Trophoblast cell (in vitro differentiated cells and primary cell): ENCODE measurements at regions not wholly inside any gene's neighbourhood (a gene's known extent, or its start where the extent isn't known, plus 50 kb on each side); places are given as distances from the start of the nearest gene placed in this dataset.

ENCODE experiments used
- DNase-seq, 2 donors: peaks; one replicate each; pipeline ENCODE4 v3.0.0-alpha.2; 2016
- H2AFZ ChIP-seq: 2 replicates; pipeline ENCODE4 v1.6.1; 2013; ENCODE audit warnings: low read length, moderate library complexity, mild to moderate bottlenecking; ENCODE audit not compliant: insufficient read depth, poor library complexity
- H2AK5ac ChIP-seq: 2 replicates; pipeline ENCODE4 v1.6.1; 2013; ENCODE audit warnings: mild to moderate bottlenecking, low read length
- H2BK120ac ChIP-seq: 2 replicates; pipeline ENCODE4 v1.6.1; 2013; ENCODE audit warnings: low read length, mild to moderate bottlenecking, moderate library complexity; ENCODE audit not compliant: insufficient read depth, poor library complexity
- H2BK12ac ChIP-seq: 2 replicates; pipeline ENCODE4 v1.6.1; 2013; ENCODE audit warnings: mild to moderate bottlenecking, low read length, moderate library complexity
- H2BK5ac ChIP-seq: 2 replicates; pipeline ENCODE4 v1.6.1; 2013; ENCODE audit warnings: low read length, low read depth, moderate library complexity, mild to moderate bottlenecking; ENCODE audit not compliant: poor library complexity
- H3K14ac ChIP-seq: 2 replicates; pipeline ENCODE4 v1.6.1; 2013; ENCODE audit warnings: mild to moderate bottlenecking, low read length
- H3K18ac ChIP-seq: 2 replicates; pipeline ENCODE4 v1.6.1; 2013; ENCODE audit warnings: mild to moderate bottlenecking, low read length
- H3K23ac ChIP-seq: 2 replicates; pipeline ENCODE4 v1.6.1; 2013; ENCODE audit warnings: low read length
- H3K27ac ChIP-seq: 2 replicates; pipeline ENCODE4 v1.5.1; 2013; ENCODE audit warnings: low read depth, mild to moderate bottlenecking, inconsistent platforms, low read length, moderate library complexity
- H3K27me3 ChIP-seq: 2 replicates; pipeline ENCODE4 v1.6.1; 2013; ENCODE audit warnings: inconsistent platforms, mild to moderate bottlenecking, low read length, moderate library complexity; ENCODE audit not compliant: insufficient read depth
- H3K36me3 ChIP-seq, 2 experiments: 1 replicate in 1 of 2; 2 replicates in 1 of 2; pipeline ENCODE4 v1.6.1; 2013; ENCODE audit warnings: low read length in 2 of 2, mild to moderate bottlenecking in 2 of 2, moderate library complexity in 1 of 2; ENCODE audit not compliant: insufficient read depth in 2 of 2, control insufficient read depth in 1 of 2
- H3K4ac ChIP-seq: 2 replicates; pipeline ENCODE4 v1.6.1; 2013; ENCODE audit warnings: low read depth, mild to moderate bottlenecking, low read length, moderate library complexity
- H3K4me1 ChIP-seq, 2 experiments: 1 replicate in 1 of 2; 2 replicates in 1 of 2; pipeline ENCODE4 v1.6.1; 2013; ENCODE audit warnings: low read length in 2 of 2, mild to moderate bottlenecking in 2 of 2, moderate library complexity in 1 of 2; ENCODE audit not compliant: insufficient read depth in 2 of 2, control insufficient read depth in 1 of 2
- H3K4me2 ChIP-seq: 2 replicates; pipeline ENCODE4 v1.6.1; 2013; ENCODE audit warnings: inconsistent platforms, mild to moderate bottlenecking, low read length, moderate library complexity
- H3K4me3 ChIP-seq: 2 replicates; pipeline ENCODE4 v1.5.1; 2013; ENCODE audit warnings: mild to moderate bottlenecking, low read depth, low read length, inconsistent platforms
- H3K79me1 ChIP-seq: one replicate; pipeline ENCODE4 v1.6.1; 2013; ENCODE audit warnings: low read length
- H3K79me2 ChIP-seq: 2 replicates; pipeline ENCODE4 v1.6.1; 2013; ENCODE audit warnings: low read length, mild to moderate bottlenecking; ENCODE audit not compliant: control insufficient read depth, insufficient read depth, poor library complexity
- H3K9ac ChIP-seq: 2 replicates; pipeline ENCODE4 v1.6.1; 2013; ENCODE audit warnings: mild to moderate bottlenecking, low read length
- H3K9me3 ChIP-seq: 2 replicates; pipeline ENCODE4 v1.6.1; 2013; ENCODE audit warnings: low read depth, mild to moderate bottlenecking, control low read depth, inconsistent platforms, low read length; ENCODE audit not compliant: insufficient read depth
- H4K12ac ChIP-seq: 2 replicates; pipeline ENCODE4 v1.6.1; 2013; ENCODE audit warnings: low read depth, mild to moderate bottlenecking, low read length, moderate library complexity
- H4K8ac ChIP-seq: 2 replicates; pipeline ENCODE4 v1.6.1; 2013; ENCODE audit warnings: low read depth, mild to moderate bottlenecking, low read length, moderate library complexity
- H4K91ac ChIP-seq: one replicate; pipeline ENCODE4 v1.6.1; 2013; ENCODE audit warnings: low read depth, mild to moderate bottlenecking, low read length, moderate library complexity
- WGBS: extraction: QIAGEN DNeasy Blood & Tissue Kit; methylation state at CpG from one replicate; pipeline ENCODE4 v1.1.7; 2013; ENCODE audit warnings: missing lambda C conversion rate; ENCODE audit not compliant: insufficient read length, insufficient coverage; ENCODE audit errors: extremely low coverage; 5-methylcytosine and 5-hydroxymethylcytosine counted together

DNA sequence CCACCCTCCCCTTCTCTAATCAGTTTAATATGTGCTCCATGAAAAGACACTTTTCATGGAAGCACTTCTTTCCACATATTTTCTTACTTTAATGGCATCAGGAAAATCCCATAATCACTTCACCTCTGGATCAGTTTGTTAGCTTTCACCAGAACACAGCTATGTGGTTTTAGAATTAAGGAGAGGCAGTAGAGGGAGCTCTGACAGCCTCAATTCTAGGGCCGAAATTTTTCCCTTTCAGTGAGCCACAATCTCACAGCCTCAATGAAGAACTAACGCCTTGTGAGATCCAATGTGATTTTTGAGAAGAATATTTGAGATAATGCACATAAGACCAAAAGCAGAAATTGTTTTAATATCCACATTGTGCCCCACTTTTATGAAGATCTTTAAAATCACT, 1494.0 kb upstream of the CDH8 start:
- DNase-seq = no peak
- Histone ChIP-seq H2AK5ac (no peak overlapping the region), H3K9ac (no peak overlapping the region), H2BK120ac (no peak overlapping the region), H3K18ac (no peak overlapping the region), H3K23ac (no peak overlapping the region), H4K12ac (no peak overlapping the region), H3K27ac (no peak overlapping the region), H3K4me1 (no peaks in the 10 kb centered on the region), H3K9me3 (no peaks in the 10 kb centered on the region), H4K91ac (no peak overlapping the region), H3K79me1 (no peaks in the 10 kb centered on the region), H3K27me3 (no peaks in the 10 kb centered on the region), H2BK5ac (no peak overlapping the region), H3K4ac (no peak overlapping the region), H2AFZ (no peak overlapping the region), H3K4me2 (no peak overlapping the region), H3K4me3 (no peak overlapping the region), H2BK12ac (no peak overlapping the region), H3K79me2 (no peaks in the 10 kb centered on the region), H3K14ac (no peak overlapping the region), H4K8ac (no peak overlapping the region), H3K36me3 (no peaks in the 10 kb centered on the region)
- no CpG with 5 or more reads among the region's 2 CpGs for WGBS

DNA sequence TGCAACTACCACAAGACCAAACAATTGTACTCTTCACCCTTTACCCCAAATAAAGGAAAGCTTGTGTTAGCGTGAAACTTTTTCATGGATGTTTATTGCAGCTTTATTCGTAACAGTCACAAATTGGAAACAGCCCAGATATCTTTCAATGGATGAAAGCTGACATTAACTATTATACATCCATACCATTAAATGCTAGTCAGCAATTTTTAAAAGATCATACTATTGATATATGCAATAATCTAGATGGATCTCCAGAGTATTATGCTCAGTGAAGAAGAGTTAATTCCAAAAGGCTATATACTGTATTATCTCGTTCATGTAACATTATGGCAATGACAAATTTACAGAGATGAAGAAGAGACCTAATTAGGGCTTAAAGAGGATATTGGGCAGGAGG, 1491.2 kb upstream of the CDH8 start:
- no peak overlapping the region for H3K23ac ChIP-seq
- H3K79me2 ChIP-seq = no peaks in the 10 kb centered on the region
- no peak overlapping the region for H4K12ac ChIP-seq
- no peaks in the 10 kb centered on the region for H3K27me3 ChIP-seq
- no peak for DNase-seq
- H3K4me3 ChIP-seq = no peak overlapping the region
- no peak overlapping the region for H4K91ac ChIP-seq
- no CpG with 5 or more reads among the region's 3 CpGs for WGBS
- no peak overlapping the region for H3K9ac ChIP-seq
- no peaks in the 10 kb centered on the region for H3K9me3 ChIP-seq
- no peak overlapping the region for H2AFZ ChIP-seq
- H2AK5ac ChIP-seq = no peak overlapping the region
- H2BK5ac ChIP-seq = no peak overlapping the region
- no peak overlapping the region for H3K27ac ChIP-seq
- no peaks in the 10 kb centered on the region for H3K79me1 ChIP-seq
- no peak overlapping the region for H3K14ac ChIP-seq
- H3K18ac ChIP-seq = no peak overlapping the region
- H2BK120ac ChIP-seq = no peak overlapping the region
- no peak overlapping the region for H2BK12ac ChIP-seq
- no peak overlapping the region for H3K4me2 ChIP-seq
- no peak overlapping the region for H4K8ac ChIP-seq
- H3K36me3 ChIP-seq = no peaks in the 10 kb centered on the region
- H3K4me1 ChIP-seq = no peaks in the 10 kb centered on the region
- no peak overlapping the region for H3K4ac ChIP-seq

DNA sequence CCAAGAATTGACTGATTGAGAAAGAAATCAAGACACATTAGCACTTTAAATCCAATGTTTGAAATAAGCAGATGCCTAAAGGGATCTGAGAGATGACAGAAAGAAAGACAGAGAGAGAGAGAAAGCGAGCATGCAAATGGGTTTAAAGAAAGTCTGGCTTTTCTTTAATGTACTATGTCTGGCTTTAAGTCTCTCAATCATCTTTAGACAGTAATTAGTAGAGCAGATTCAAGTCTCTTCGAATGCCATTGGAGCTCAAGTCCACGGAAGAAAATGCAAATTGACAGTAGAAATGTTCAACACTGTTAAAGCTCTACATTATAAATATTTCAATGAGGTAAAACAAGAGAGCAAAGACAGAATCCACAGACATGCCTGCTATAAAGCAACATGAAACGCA, 1480.2 kb upstream of the CDH8 start:
- H3K36me3 ChIP-seq = no peaks in the 10 kb centered on the region
- H3K18ac ChIP-seq = no peak overlapping the region
- H3K9me3 ChIP-seq = no peaks in the 10 kb centered on the region
- no peak overlapping the region for H2BK120ac ChIP-seq
- no peak overlapping the region for H3K4me2 ChIP-seq
- H2BK5ac ChIP-seq = no peak overlapping the region
- no peaks in the 10 kb centered on the region for H3K79me1 ChIP-seq
- no peaks in the 10 kb centered on the region for H3K27me3 ChIP-seq
- no peak overlapping the region for H3K27ac ChIP-seq
- H2AK5ac ChIP-seq = no peak overlapping the region
- H2AFZ ChIP-seq = no peak overlapping the region
- H3K4me3 ChIP-seq = no peak overlapping the region
- no peak overlapping the region for H4K91ac ChIP-seq
- no peak overlapping the region for H2BK12ac ChIP-seq
- no peaks in the 10 kb centered on the region for H3K79me2 ChIP-seq
- H4K8ac ChIP-seq = no peak overlapping the region
- no peaks in the 10 kb centered on the region for H3K4me1 ChIP-seq
- H3K4ac ChIP-seq = no peak overlapping the region
- H4K12ac ChIP-seq = no peak overlapping the region
- no peak overlapping the region for H3K23ac ChIP-seq
- DNase-seq = no peak
- no CpG with 5 or more reads among the region's 4 CpGs for WGBS
- no peak overlapping the region for H3K9ac ChIP-seq
- no peak overlapping the region for H3K14ac ChIP-seq

GRCh38 chr16:63512910-63513309, 1476.7 kb upstream of the CDH8 start:
- Histone ChIP-seq H3K36me3 (no peaks in the 10 kb centered on the region), H4K8ac (no peak overlapping the region), H3K4ac (no peak overlapping the region), H3K23ac (no peak overlapping the region), H3K9ac (no peak overlapping the region), H3K27me3 (no peaks in the 10 kb centered on the region), H3K18ac (no peak overlapping the region), H2AFZ (no peak overlapping the region), H4K91ac (no peak overlapping the region), H2AK5ac (no peak overlapping the region), H3K14ac (no peak overlapping the region), H3K9me3 (no peaks in the 10 kb centered on the region), H3K4me3 (no peak overlapping the region), H3K27ac (no peak overlapping the region), H3K4me2 (no peak overlapping the region), H3K4me1 (no peaks in the 10 kb centered on the region), H4K12ac (no peak overlapping the region), H3K79me2 (no peaks in the 10 kb centered on the region), H2BK120ac (no peak overlapping the region), H2BK5ac (no peak overlapping the region), H3K79me1 (no peaks in the 10 kb centered on the region), H2BK12ac (no peak overlapping the region)
- DNase-seq = no peak
- no CpG with 5 or more reads among the region's 1 CpG for WGBS
